ENCODE measurements at regions not wholly inside any gene's neighbourhood (a gene's known extent, or its start where the extent isn't known, plus 50 kb on each side); places are given as distances from the start of the nearest gene placed in this dataset.
A peak's percentile ranks its signal among the peaks of the same experiment; 100 is the strongest.

- Histone ChIP-seq H3K27ac (ENCODE audit: insufficient read depth, low read length) (no peak overlapping the region), H3K9me3 (ENCODE audit: control insufficient read depth, insufficient read depth, low read depth, low read length) (no peaks in the 10 kb centered on the region)
Measured at GRCh38 chr4:126047114-126047513, 732.4 kb downstream of the FAT4 start.

GRCh38 chr4:126051689-126052424, 737.1 kb downstream of the FAT4 start:
- Histone ChIP-seq H3K4me2 (ENCODE audit: extremely low read depth, insufficient read depth, low read length) (no peak overlapping the region), H4K20me1 (ENCODE audit: control insufficient read depth, extremely low read depth, insufficient read depth, low read length) (no peaks in the 10 kb centered on the region), H3K4me3 (replicated peaks in 1 of 4; ENCODE audit: control extremely low read depth in 1 of 4, insufficient read depth in 1 of 4, low read depth in 3 of 4, low read length in 4 of 4) (no peak overlapping the region), H3K9me3 (ENCODE audit: control insufficient read depth, insufficient read depth, low read depth, low read length) (no peaks in the 10 kb centered on the region), H3K9ac (ENCODE audit: insufficient read depth, low read length) (no peak overlapping the region), H3K79me2 (ENCODE audit: control insufficient read depth, insufficient read depth, low read length) (no peaks in the 10 kb centered on the region), H2AFZ (ENCODE audit: low read length) (no peak overlapping the region), H3K4me1 (ENCODE audit: control insufficient read depth, extremely low read depth, insufficient read depth, low read length) (no peaks in the 10 kb centered on the region), H3K36me3 (ENCODE audit: control insufficient read depth, insufficient read depth, low read length) (no peaks in the 10 kb centered on the region), H3K27ac (ENCODE audit: insufficient read depth, low read length) (no peak overlapping the region), H3K27me3 (ENCODE audit: control insufficient read depth, insufficient read depth, low read length) (no peaks in the 10 kb centered on the region)
- TF ChIP-seq CTCF (conservative IDR thresholded peaks at IDR 0.05 in 1 of 2, IDR thresholded peaks at IDR 0.05 in 1 of 2; ENCODE audit: low read depth in 1 of 2, low read length in 2 of 2) (peak in 1 of 2 donors; percentile 53), EZH2 (IDR thresholded peaks at IDR 0.05; ENCODE audit: low read length, missing control alignments) (no peak)
- DNase-seq (ENCODE audit: low read depth in 2 of 2) = peak; percentile 72 to 95

More at GRCh38 chr4:126047114-126047513, 732.4 kb downstream of the FAT4 start:
- DNase-seq (ENCODE audit: low read depth in 2 of 2) = no peak
- Histone ChIP-seq H3K4me2 (ENCODE audit: extremely low read depth, insufficient read depth, low read length) (no peak overlapping the region), H3K36me3 (ENCODE audit: control insufficient read depth, insufficient read depth, low read length) (no peaks in the 10 kb centered on the region), H3K4me1 (ENCODE audit: control insufficient read depth, extremely low read depth, insufficient read depth, low read length) (no peaks in the 10 kb centered on the region), H2AFZ (ENCODE audit: low read length) (no peak overlapping the region), H3K27me3 (ENCODE audit: control insufficient read depth, insufficient read depth, low read length) (no peaks in the 10 kb centered on the region), H3K4me3 (replicated peaks in 1 of 4; ENCODE audit: control extremely low read depth in 1 of 4, insufficient read depth in 1 of 4, low read depth in 3 of 4, low read length in 4 of 4) (no peak overlapping the region), H4K20me1 (ENCODE audit: control insufficient read depth, extremely low read depth, insufficient read depth, low read length) (no peaks in the 10 kb centered on the region), H3K9ac (ENCODE audit: insufficient read depth, low read length) (no peak overlapping the region), H3K79me2 (ENCODE audit: control insufficient read depth, insufficient read depth, low read length) (no peaks in the 10 kb centered on the region)
- TF ChIP-seq EZH2 (IDR thresholded peaks at IDR 0.05; ENCODE audit: low read length, missing control alignments) (no peak), CTCF (conservative IDR thresholded peaks at IDR 0.05 in 1 of 2, IDR thresholded peaks at IDR 0.05 in 1 of 2; ENCODE audit: low read depth in 1 of 2, low read length in 2 of 2) (no peak)

GRCh38 chr4:126056116-126056650, 741.4 kb downstream of the FAT4 start:
- H2AFZ ChIP-seq (ENCODE audit: low read length) = no peak overlapping the region
- H3K27me3 ChIP-seq (ENCODE audit: control insufficient read depth, insufficient read depth, low read length) = no peaks in the 10 kb centered on the region
- TF ChIP-seq CTCF (conservative IDR thresholded peaks at IDR 0.05 in 1 of 2, IDR thresholded peaks at IDR 0.05 in 1 of 2; ENCODE audit: low read depth in 1 of 2, low read length in 2 of 2) (no peak), EZH2 (IDR thresholded peaks at IDR 0.05; ENCODE audit: low read length, missing control alignments) (no peak)
- H3K79me2 ChIP-seq (ENCODE audit: control insufficient read depth, insufficient read depth, low read length) = no peaks in the 10 kb centered on the region
- no peak overlapping the region for H3K9ac ChIP-seq (ENCODE audit: insufficient read depth, low read length)
- no peaks in the 10 kb centered on the region for H3K36me3 ChIP-seq (ENCODE audit: control insufficient read depth, insufficient read depth, low read length)
- H3K27ac ChIP-seq (ENCODE audit: insufficient read depth, low read length) = no peak overlapping the region
- H3K9me3 ChIP-seq (ENCODE audit: control insufficient read depth, insufficient read depth, low read depth, low read length) = no peaks in the 10 kb centered on the region
- no peak overlapping the region for H3K4me2 ChIP-seq (ENCODE audit: extremely low read depth, insufficient read depth, low read length)
- H4K20me1 ChIP-seq (ENCODE audit: control insufficient read depth, extremely low read depth, insufficient read depth, low read length) = no peaks in the 10 kb centered on the region
- H3K4me1 ChIP-seq (ENCODE audit: control insufficient read depth, extremely low read depth, insufficient read depth, low read length) = no peaks in the 10 kb centered on the region
- no peak overlapping the region for H3K4me3 ChIP-seq (replicated peaks in 1 of 4; ENCODE audit: control extremely low read depth in 1 of 4, insufficient read depth in 1 of 4, low read depth in 3 of 4, low read length in 4 of 4)
- DNase-seq (ENCODE audit: low read depth in 2 of 2) = no peak

All from fibroblast of lung (primary cell).